OCI-LY3 (cell line): ENCODE measurements at regions not wholly inside any gene's neighbourhood (a gene's known extent, or its start where the extent isn't known, plus 50 kb on each side); places are given as distances from the start of the nearest gene placed in this dataset.

ENCODE experiments used
- CTCF ChIP-seq: fragments of 200-600, 300-600 bp; sonication (generic); IDR thresholded peaks from 2 replicates; pipeline ENCODE4 v1.5.1; 2014; ENCODE audit warnings: antibody characterized with exemption, low read length, low read depth
- EZH2phosphoT487 ChIP-seq: fragments of 200-600 bp; shearing (Covaris generic); IDR thresholded peaks from 2 replicates; pipeline ENCODE4 v1.6.1; 2018; ENCODE audit warnings: antibody characterized with exemption, mixed run types, low read depth

GRCh38 chr1:209168204-209168603 is 415.3 kb upstream of the CAMK1G start:
- TF ChIP-seq CTCF (no peak), EZH2phosphoT487 (no peak)
